Keratinocyte (primary cell): ENCODE measurements at regions not wholly inside any gene's neighbourhood (a gene's known extent, or its start where the extent isn't known, plus 50 kb on each side); places are given as distances from the start of the nearest gene placed in this dataset.

Experiments
- DNase-seq: peaks from one replicate; pipeline ENCODE4 v3.0.0-alpha.2; 2011; ENCODE audit warnings: low read depth, missing footprints, low spot score
- FAIRE-seq: peaks from 2 replicates; lab custom pipeline; 2011; peaks lifted over from hg19 to GRCh38; lab: Jason Lieb, UNC
- H2AFZ ChIP-seq: 2 replicates; pipeline ENCODE4 v1.6.0; 2012; ENCODE audit warnings: low read length, control low read depth, inconsistent platforms; ENCODE audit not compliant: control insufficient read depth
- H3K27ac ChIP-seq: 2 replicates; pipeline ENCODE4 v1.5.1; 2011; ENCODE audit warnings: low read length; ENCODE audit not compliant: control insufficient read depth, insufficient read depth
- H3K27me3 ChIP-seq: 3 replicates; pipeline ENCODE4 v1.6.0; 2011; ENCODE audit warnings: low read length; ENCODE audit not compliant: control insufficient read depth, insufficient read depth; ENCODE audit errors: extremely low read depth
- H3K36me3 ChIP-seq, 2 experiments: 2 replicates in 1 of 2; 3 replicates in 1 of 2; pipeline ENCODE4 v1.5.1; 2011; ENCODE audit warnings: low read length in 2 of 2, mild to moderate bottlenecking in 1 of 2; ENCODE audit not compliant: control insufficient read depth in 2 of 2, insufficient read depth in 2 of 2; ENCODE audit errors: extremely low read depth in 1 of 2
- H3K4me1 ChIP-seq: 3 replicates; pipeline ENCODE4 v1.5.1; 2011; ENCODE audit warnings: low read length; ENCODE audit not compliant: control insufficient read depth, insufficient read depth; ENCODE audit errors: extremely low read depth
- H3K4me2 ChIP-seq: 3 replicates; pipeline ENCODE4 v1.6.0; 2011; ENCODE audit warnings: low read depth, low read length; ENCODE audit not compliant: control insufficient read depth, insufficient read depth; ENCODE audit errors: extremely low read depth
- H3K4me3 ChIP-seq, 3 experiments: fragments of 200-600 bp in 1 of 3; sonication (generic) in 1 of 3; 2 replicates in 2 of 3; 3 replicates in 1 of 3; pipeline ENCODE4 v1.5.1; 2011 to 2016; ENCODE audit warnings: low read length in 3 of 3, mild to moderate bottlenecking in 3 of 3, control low read depth in 2 of 3, inconsistent platforms in 1 of 3, low read depth in 1 of 3, mixed read lengths in 1 of 3, mixed run types in 1 of 3, moderate library complexity in 1 of 3; ENCODE audit not compliant: control insufficient read depth in 2 of 3, insufficient read depth in 2 of 3; ENCODE audit errors: extremely low read depth in 1 of 3
- H3K79me2 ChIP-seq: 2 replicates; pipeline ENCODE4 v1.6.0; 2012; ENCODE audit warnings: low read length; ENCODE audit not compliant: control insufficient read depth, insufficient read depth
- H3K9ac ChIP-seq: 3 replicates; pipeline ENCODE4 v1.6.0; 2011; ENCODE audit warnings: low read length; ENCODE audit not compliant: control insufficient read depth, insufficient read depth; ENCODE audit errors: extremely low read depth
- H3K9me1 ChIP-seq: 3 replicates; pipeline ENCODE4 v1.6.0; 2011; ENCODE audit warnings: low read length; ENCODE audit not compliant: control insufficient read depth, insufficient read depth; ENCODE audit errors: extremely low read depth
- H3K9me3 ChIP-seq: 2 replicates; pipeline ENCODE4 v1.5.1; 2012; ENCODE audit warnings: low read depth, low read length; ENCODE audit not compliant: control insufficient read depth
- H4K20me1 ChIP-seq: 3 replicates; pipeline ENCODE4 v1.6.0; 2011; ENCODE audit warnings: low read length; ENCODE audit not compliant: control insufficient read depth, insufficient read depth; ENCODE audit errors: extremely low read depth
- EZH2 ChIP-seq: IDR thresholded peaks from one replicate; pipeline ENCODE4 v1.6.1; 2012; ENCODE audit warnings: inconsistent platforms, mild to moderate bottlenecking, low read length, moderate library complexity
- dilution Hi-C: fragments of 300-500 bp; cut with MboI; formaldehyde crosslinking; loops from one replicate; pipeline ENCODE4 v1.7.0; 2020; ENCODE audit warnings: low sequenced_read_pairs; ENCODE audit not compliant: extremely low pct_ligation_motif_present
- TF ChIP-seq, protein P1 (sequence below), 3 experiments: IDR thresholded peaks in 1 of 3; conservative IDR thresholded peaks in 1 of 3; optimal IDR thresholded peaks in 1 of 3; 2 replicates in 2 of 3; 3 replicates in 1 of 3; pipeline versions ENCODE3 to v1.5.1; 2011; ENCODE audit warnings: low read length in 3 of 3, mild to moderate bottlenecking in 3 of 3, moderate library complexity in 2 of 3, control low read depth in 1 of 3, inconsistent platforms in 1 of 3; ENCODE audit not compliant: insufficient read depth in 2 of 3; ENCODE audit errors: extremely low read depth in 1 of 3

GRCh38 chr12:115419145-115419646 lies 735.2 kb upstream of the TBX3 start:
- Histone ChIP-seq H3K9me1 (no peaks in the 10 kb centered on the region), H3K4me2 (no peak overlapping the region), H3K4me3 (no peak overlapping the region), H3K9me3 (no peaks in the 10 kb centered on the region), H3K79me2 (no peaks in the 10 kb centered on the region), H3K27ac (no peak overlapping the region), H3K4me1 (no peaks in the 10 kb centered on the region), H3K9ac (no peak overlapping the region), H2AFZ (no peak overlapping the region), H3K36me3 (no peaks in the 10 kb centered on the region), H4K20me1 (no peaks in the 10 kb centered on the region), H3K27me3 (no peaks in the 10 kb centered on the region)
- TF ChIP-seq EZH2 = no peak
- FAIRE-seq (no peak), DNase-seq (no peak)
- dilution Hi-C loops = no loop called here

GRCh38 chr12:115417610-115418009 lies 733.6 kb upstream of the TBX3 start:
- DNase-seq = no peak
- Histone ChIP-seq H3K4me1 (no peaks in the 10 kb centered on the region), H3K9me1 (no peaks in the 10 kb centered on the region), H3K4me2 (no peak overlapping the region), H4K20me1 (no peaks in the 10 kb centered on the region), H2AFZ (no peak overlapping the region), H3K27ac (no peak overlapping the region), H3K27me3 (no peaks in the 10 kb centered on the region), H3K36me3 (no peaks in the 10 kb centered on the region), H3K79me2 (no peaks in the 10 kb centered on the region), H3K9ac (no peak overlapping the region), H3K4me3 (no peak overlapping the region), H3K9me3 (no peaks in the 10 kb centered on the region)
- TF ChIP-seq EZH2 = no peak
- TF ChIP-seq, protein P1, sequence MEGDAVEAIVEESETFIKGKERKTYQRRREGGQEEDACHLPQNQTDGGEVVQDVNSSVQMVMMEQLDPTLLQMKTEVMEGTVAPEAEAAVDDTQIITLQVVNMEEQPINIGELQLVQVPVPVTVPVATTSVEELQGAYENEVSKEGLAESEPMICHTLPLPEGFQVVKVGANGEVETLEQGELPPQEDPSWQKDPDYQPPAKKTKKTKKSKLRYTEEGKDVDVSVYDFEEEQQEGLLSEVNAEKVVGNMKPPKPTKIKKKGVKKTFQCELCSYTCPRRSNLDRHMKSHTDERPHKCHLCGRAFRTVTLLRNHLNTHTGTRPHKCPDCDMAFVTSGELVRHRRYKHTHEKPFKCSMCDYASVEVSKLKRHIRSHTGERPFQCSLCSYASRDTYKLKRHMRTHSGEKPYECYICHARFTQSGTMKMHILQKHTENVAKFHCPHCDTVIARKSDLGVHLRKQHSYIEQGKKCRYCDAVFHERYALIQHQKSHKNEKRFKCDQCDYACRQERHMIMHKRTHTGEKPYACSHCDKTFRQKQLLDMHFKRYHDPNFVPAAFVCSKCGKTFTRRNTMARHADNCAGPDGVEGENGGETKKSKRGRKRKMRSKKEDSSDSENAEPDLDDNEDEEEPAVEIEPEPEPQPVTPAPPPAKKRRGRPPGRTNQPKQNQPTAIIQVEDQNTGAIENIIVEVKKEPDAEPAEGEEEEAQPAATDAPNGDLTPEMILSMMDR (optimal IDR thresholded peaks at IDR 0.05 in 1 of 3, IDR thresholded peaks at IDR 0.05 in 1 of 3, conservative IDR thresholded peaks at IDR 0.05 in 1 of 3; ENCODE audit: extremely low read depth in 1 of 3, insufficient read depth in 2 of 3, low read length in 3 of 3) = no peak
- FAIRE-seq = no peak
- dilution Hi-C loops = no loop called here

DNA sequence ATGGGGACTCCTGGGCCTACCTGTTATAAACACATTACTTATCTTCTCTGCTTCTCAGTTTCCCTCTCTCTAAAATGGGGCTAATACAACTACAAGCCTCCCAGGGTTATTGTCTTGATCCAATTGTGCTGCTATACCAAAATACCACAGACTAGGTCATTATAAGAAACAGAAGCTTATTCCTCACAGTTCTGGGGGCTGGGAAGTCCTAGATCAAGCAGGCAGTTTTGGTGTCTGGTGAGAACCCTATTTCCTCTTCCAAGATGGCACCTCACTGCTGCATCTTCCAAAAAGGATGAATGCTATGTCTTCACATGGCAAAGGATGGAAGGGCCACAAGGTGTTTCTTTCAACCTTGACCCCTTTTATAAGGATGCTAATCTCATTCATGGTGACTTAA lies 732.9 kb upstream of the TBX3 start:
- Histone ChIP-seq H2AFZ (no peak overlapping the region), H3K27ac (no peak overlapping the region), H3K79me2 (no peaks in the 10 kb centered on the region), H3K4me3 (no peak overlapping the region), H3K27me3 (no peaks in the 10 kb centered on the region), H3K4me1 (no peaks in the 10 kb centered on the region), H3K4me2 (no peak overlapping the region), H4K20me1 (no peaks in the 10 kb centered on the region), H3K36me3 (no peaks in the 10 kb centered on the region), H3K9me1 (no peaks in the 10 kb centered on the region), H3K9ac (no peak overlapping the region), H3K9me3 (no peaks in the 10 kb centered on the region)
- TF ChIP-seq EZH2 = no peak
- TF ChIP-seq, protein P1 (optimal IDR thresholded peaks at IDR 0.05 in 1 of 3, IDR thresholded peaks at IDR 0.05 in 1 of 3, conservative IDR thresholded peaks at IDR 0.05 in 1 of 3; ENCODE audit: extremely low read depth in 1 of 3, insufficient read depth in 2 of 3, low read length in 3 of 3) = no peak
- dilution Hi-C loops = no loop called here
- FAIRE-seq (no peak), DNase-seq (no peak)
